ENCODE measurements at regions not wholly inside any gene's neighbourhood (a gene's known extent, or its start where the extent isn't known, plus 50 kb on each side); places are given as distances from the start of the nearest gene placed in this dataset.

DNA sequence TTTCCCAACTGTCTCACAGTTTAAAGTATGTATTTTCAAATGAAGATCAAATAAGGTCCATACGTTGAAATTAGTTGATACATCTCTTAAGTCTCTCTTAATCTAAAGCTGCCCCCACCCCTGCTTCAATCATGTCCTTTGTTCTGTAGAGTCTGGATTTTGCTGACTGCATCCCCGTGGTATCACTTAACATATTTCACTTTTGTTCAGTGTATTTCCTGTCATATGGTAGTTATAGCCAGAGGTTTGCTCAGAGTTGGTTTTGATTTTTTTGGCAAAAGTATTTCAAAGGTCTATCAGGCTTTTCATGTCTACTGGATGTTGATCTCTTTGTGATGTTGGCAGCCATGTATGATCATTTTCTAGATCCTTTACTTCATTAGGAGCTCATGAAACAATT lies 54.4 kb upstream of the ARID5B start:
- TF ChIP-seq, protein P1, sequence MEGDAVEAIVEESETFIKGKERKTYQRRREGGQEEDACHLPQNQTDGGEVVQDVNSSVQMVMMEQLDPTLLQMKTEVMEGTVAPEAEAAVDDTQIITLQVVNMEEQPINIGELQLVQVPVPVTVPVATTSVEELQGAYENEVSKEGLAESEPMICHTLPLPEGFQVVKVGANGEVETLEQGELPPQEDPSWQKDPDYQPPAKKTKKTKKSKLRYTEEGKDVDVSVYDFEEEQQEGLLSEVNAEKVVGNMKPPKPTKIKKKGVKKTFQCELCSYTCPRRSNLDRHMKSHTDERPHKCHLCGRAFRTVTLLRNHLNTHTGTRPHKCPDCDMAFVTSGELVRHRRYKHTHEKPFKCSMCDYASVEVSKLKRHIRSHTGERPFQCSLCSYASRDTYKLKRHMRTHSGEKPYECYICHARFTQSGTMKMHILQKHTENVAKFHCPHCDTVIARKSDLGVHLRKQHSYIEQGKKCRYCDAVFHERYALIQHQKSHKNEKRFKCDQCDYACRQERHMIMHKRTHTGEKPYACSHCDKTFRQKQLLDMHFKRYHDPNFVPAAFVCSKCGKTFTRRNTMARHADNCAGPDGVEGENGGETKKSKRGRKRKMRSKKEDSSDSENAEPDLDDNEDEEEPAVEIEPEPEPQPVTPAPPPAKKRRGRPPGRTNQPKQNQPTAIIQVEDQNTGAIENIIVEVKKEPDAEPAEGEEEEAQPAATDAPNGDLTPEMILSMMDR (IDR thresholded peaks at IDR 0.05; ENCODE audit: extremely low read depth, missing control alignments) = no peak
- no peak for DNase-seq (ENCODE audit: low spot score)

DNA sequence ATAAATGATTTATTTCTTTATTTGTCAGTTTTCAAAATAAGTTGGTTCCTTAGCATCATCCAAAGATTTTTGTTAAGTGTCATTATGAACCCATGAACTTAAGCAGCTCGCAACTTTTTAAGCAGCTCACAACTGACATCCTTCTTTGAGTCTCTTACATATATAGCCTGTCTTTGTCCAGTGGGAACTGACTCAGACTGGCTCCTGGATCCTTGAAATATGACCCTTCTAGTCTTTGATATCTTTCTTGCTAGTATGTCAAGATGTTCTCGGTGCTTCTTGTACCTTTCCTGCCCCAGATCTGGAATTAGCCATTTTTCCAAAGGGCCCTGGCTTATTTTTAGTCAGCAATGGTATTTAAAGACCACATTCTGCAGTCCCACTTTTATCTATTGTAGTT lies 53.9 kb upstream of the ARID5B start:
- TF ChIP-seq, protein P1 (IDR thresholded peaks at IDR 0.05; ENCODE audit: extremely low read depth, missing control alignments) = no peak
- DNase-seq (ENCODE audit: low spot score) = no peak

DNA sequence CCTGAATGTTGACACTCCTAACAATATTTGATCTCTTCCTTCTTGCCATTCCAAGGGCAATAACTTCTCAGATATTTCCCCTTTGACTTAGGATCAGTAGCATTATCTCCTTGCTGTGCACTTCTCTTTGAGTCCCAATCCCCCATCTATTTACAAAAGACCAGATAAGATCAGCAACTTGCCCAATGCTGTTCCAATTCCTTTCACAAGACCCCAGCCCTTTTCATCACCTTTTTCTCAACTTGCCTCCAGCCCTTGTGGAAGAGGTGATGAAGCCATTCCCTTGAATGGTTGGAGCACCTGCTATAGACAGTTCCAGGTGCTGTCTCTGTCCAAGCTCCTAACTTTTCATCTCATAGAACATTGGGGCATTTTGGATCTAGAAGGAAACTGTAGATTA lies 51.1 kb upstream of the ARID5B start:
- DNase-seq (ENCODE audit: low spot score) = no peak
- TF ChIP-seq, protein P1 (IDR thresholded peaks at IDR 0.05; ENCODE audit: extremely low read depth, missing control alignments) = no peak
